ENCODE measurements at regions not wholly inside any gene's neighbourhood (a gene's known extent, or its start where the extent isn't known, plus 50 kb on each side); places are given as distances from the start of the nearest gene placed in this dataset.

- H3K4me1 Mint-ChIP-seq (ENCODE audit: low read depth), result no peaks in the 10 kb centered on the region
- no peak overlapping the region for H3K4me3 Mint-ChIP-seq
- no peaks in the 10 kb centered on the region for H3K27me3 Mint-ChIP-seq
- H3K9me3 Mint-ChIP-seq, result peaks cover 11% of the 10 kb centered on the region
- no peaks in the 10 kb centered on the region for H3K36me3 Mint-ChIP-seq (ENCODE audit: low read depth)
- H3K27ac Mint-ChIP-seq, result no peak overlapping the region
These were observed 544.7 kb upstream of the GBE1 start for GRCh38 chr3:82306189-82306588.

GRCh38 chr3:82294609-82295008 is 533.2 kb upstream of the GBE1 start:
- Mint-ChIP-seq H3K4me1 (ENCODE audit: low read depth) (no peaks in the 10 kb centered on the region), H3K9me3 (peaks cover 7% of the 10 kb centered on the region), H3K27ac (no peak overlapping the region), H3K36me3 (ENCODE audit: low read depth) (no peaks in the 10 kb centered on the region), H3K27me3 (no peaks in the 10 kb centered on the region), H3K4me3 (no peak overlapping the region)

- no peak overlapping the region for H3K27ac Mint-ChIP-seq
- H3K27me3 Mint-ChIP-seq, result no peaks in the 10 kb centered on the region
- H3K4me3 Mint-ChIP-seq, result no peak overlapping the region
- H3K9me3 Mint-ChIP-seq, result peaks cover 7% of the 10 kb centered on the region
- H3K36me3 Mint-ChIP-seq (ENCODE audit: low read depth), result no peaks in the 10 kb centered on the region
- no peaks in the 10 kb centered on the region for H3K4me1 Mint-ChIP-seq (ENCODE audit: low read depth)
These were observed 532.4 kb upstream of the GBE1 start for GRCh38 chr3:82293867-82294266.

- Mint-ChIP-seq H3K4me3 (no peak overlapping the region), H3K36me3 (ENCODE audit: low read depth) (no peaks in the 10 kb centered on the region), H3K4me1 (ENCODE audit: low read depth) (no peaks in the 10 kb centered on the region), H3K27me3 (no peaks in the 10 kb centered on the region), H3K27ac (no peak overlapping the region), H3K9me3 (peaks cover 7% of the 10 kb centered on the region)
These were observed 532.0 kb upstream of the GBE1 start for GRCh38 chr3:82293435-82293834.

GRCh38 chr3:82287562-82287961 is 526.1 kb upstream of the GBE1 start:
- Mint-ChIP-seq H3K4me1 (ENCODE audit: low read depth) (no peaks in the 10 kb centered on the region), H3K27me3 (no peaks in the 10 kb centered on the region), H3K36me3 (ENCODE audit: low read depth) (no peaks in the 10 kb centered on the region), H3K4me3 (no peak overlapping the region), H3K9me3 (peaks cover 7% of the 10 kb centered on the region), H3K27ac (no peak overlapping the region)

- no peaks in the 10 kb centered on the region for H3K27me3 Mint-ChIP-seq
- H3K27ac Mint-ChIP-seq, result no peak overlapping the region
These were observed 519.8 kb upstream of the GBE1 start for GRCh38 chr3:82281205-82281604.

GRCh38 chr3:82276992-82277391 is 515.5 kb upstream of the GBE1 start:
- H3K9me3 Mint-ChIP-seq, result peaks cover 11% of the 10 kb centered on the region
- H3K4me3 Mint-ChIP-seq, result no peak overlapping the region
- H3K4me1 Mint-ChIP-seq (ENCODE audit: low read depth), result no peaks in the 10 kb centered on the region
- no peaks in the 10 kb centered on the region for H3K27me3 Mint-ChIP-seq
- H3K36me3 Mint-ChIP-seq (ENCODE audit: low read depth), result no peaks in the 10 kb centered on the region
- no peak overlapping the region for H3K27ac Mint-ChIP-seq

More at GRCh38 chr3:82281205-82281604, 519.8 kb upstream of the GBE1 start:
- Mint-ChIP-seq H3K9me3 (peaks cover 3% of the 10 kb centered on the region), H3K4me3 (no peak overlapping the region), H3K4me1 (ENCODE audit: low read depth) (no peaks in the 10 kb centered on the region), H3K36me3 (ENCODE audit: low read depth) (no peaks in the 10 kb centered on the region)

GRCh38 chr3:82274897-82275296 is 513.5 kb upstream of the GBE1 start:
- H3K27ac Mint-ChIP-seq, result no peak overlapping the region
- H3K4me3 Mint-ChIP-seq, result no peak overlapping the region
- H3K9me3 Mint-ChIP-seq, result peaks cover 19% of the 10 kb centered on the region
- no peaks in the 10 kb centered on the region for H3K36me3 Mint-ChIP-seq (ENCODE audit: low read depth)
- H3K27me3 Mint-ChIP-seq, result no peaks in the 10 kb centered on the region
- H3K4me1 Mint-ChIP-seq (ENCODE audit: low read depth), result no peaks in the 10 kb centered on the region

GRCh38 chr3:82265747-82266146 is 504.3 kb upstream of the GBE1 start:
- Mint-ChIP-seq H3K9me3 (peaks cover 14% of the 10 kb centered on the region), H3K4me1 (ENCODE audit: low read depth) (no peaks in the 10 kb centered on the region), H3K4me3 (no peak overlapping the region), H3K27ac (no peak overlapping the region), H3K27me3 (no peaks in the 10 kb centered on the region), H3K36me3 (ENCODE audit: low read depth) (no peaks in the 10 kb centered on the region)

GRCh38 chr3:82262193-82262592 is 500.7 kb upstream of the GBE1 start:
- no peaks in the 10 kb centered on the region for H3K36me3 Mint-ChIP-seq (ENCODE audit: low read depth)
- H3K27me3 Mint-ChIP-seq, result no peaks in the 10 kb centered on the region
- H3K4me1 Mint-ChIP-seq (ENCODE audit: low read depth), result no peaks in the 10 kb centered on the region
- H3K9me3 Mint-ChIP-seq, result peaks cover 7% of the 10 kb centered on the region
- no peak overlapping the region for H3K27ac Mint-ChIP-seq
- H3K4me3 Mint-ChIP-seq, result no peak overlapping the region

GRCh38 chr3:82261637-82262036 is 500.2 kb upstream of the GBE1 start:
- no peaks in the 10 kb centered on the region for H3K27me3 Mint-ChIP-seq
- H3K27ac Mint-ChIP-seq, result no peak overlapping the region
- no peak overlapping the region for H3K4me3 Mint-ChIP-seq
- H3K36me3 Mint-ChIP-seq (ENCODE audit: low read depth), result no peaks in the 10 kb centered on the region
- peaks cover 7% of the 10 kb centered on the region for H3K9me3 Mint-ChIP-seq
- H3K4me1 Mint-ChIP-seq (ENCODE audit: low read depth), result no peaks in the 10 kb centered on the region

GRCh38 chr3:82261013-82261412 is 499.6 kb upstream of the GBE1 start:
- H3K4me3 Mint-ChIP-seq, result no peak overlapping the region
- H3K36me3 Mint-ChIP-seq (ENCODE audit: low read depth), result no peaks in the 10 kb centered on the region
- H3K9me3 Mint-ChIP-seq, result peaks cover 7% of the 10 kb centered on the region
- H3K4me1 Mint-ChIP-seq (ENCODE audit: low read depth), result no peaks in the 10 kb centered on the region
- no peak overlapping the region for H3K27ac Mint-ChIP-seq
- H3K27me3 Mint-ChIP-seq, result no peaks in the 10 kb centered on the region

GRCh38 chr3:82259994-82260393 is 498.5 kb upstream of the GBE1 start:
- no peak overlapping the region for H3K27ac Mint-ChIP-seq
- no peaks in the 10 kb centered on the region for H3K36me3 Mint-ChIP-seq (ENCODE audit: low read depth)
- no peak overlapping the region for H3K4me3 Mint-ChIP-seq
- H3K4me1 Mint-ChIP-seq (ENCODE audit: low read depth), result no peaks in the 10 kb centered on the region
- H3K9me3 Mint-ChIP-seq, result peaks cover 7% of the 10 kb centered on the region
- H3K27me3 Mint-ChIP-seq, result no peaks in the 10 kb centered on the region

- Mint-ChIP-seq H3K4me1 (ENCODE audit: low read depth) (no peaks in the 10 kb centered on the region), H3K9me3 (peaks cover 7% of the 10 kb centered on the region), H3K27ac (no peak overlapping the region), H3K36me3 (ENCODE audit: low read depth) (no peaks in the 10 kb centered on the region), H3K4me3 (no peak overlapping the region), H3K27me3 (no peaks in the 10 kb centered on the region)
These were observed 478.9 kb upstream of the GBE1 start for GRCh38 chr3:82240322-82240721.

- H3K9me3 Mint-ChIP-seq, result no peaks in the 10 kb centered on the region
- no peaks in the 10 kb centered on the region for H3K36me3 Mint-ChIP-seq (ENCODE audit: low read depth)
- H3K27me3 Mint-ChIP-seq, result no peaks in the 10 kb centered on the region
- H3K4me3 Mint-ChIP-seq, result no peak overlapping the region
- H3K4me1 Mint-ChIP-seq (ENCODE audit: low read depth), result no peaks in the 10 kb centered on the region
- H3K27ac Mint-ChIP-seq, result no peak overlapping the region
These were observed 474.8 kb upstream of the GBE1 start for GRCh38 chr3:82236257-82236656.

- Mint-ChIP-seq H3K27me3 (no peaks in the 10 kb centered on the region), H3K36me3 (ENCODE audit: low read depth) (no peaks in the 10 kb centered on the region), H3K4me1 (ENCODE audit: low read depth) (peaks cover 14% of the 10 kb centered on the region), H3K9me3 (peaks cover 3% of the 10 kb centered on the region), H3K4me3 (peak overlapping the region; percentile 70), H3K27ac (no peak overlapping the region)
These were observed 468.0 kb upstream of the GBE1 start for GRCh38 chr3:82229397-82229796.

All from stimulated activated naive CD8-positive, alpha-beta T cell treated with anti-CD3 and anti-CD28 coated beads, Interleukin-15, Interleukin-2, amounts not matched to agents 100 ng/mL and 50 ng/mL, for 24 hours (primary cell).